ENCODE measurements at regions not wholly inside any gene's neighbourhood (a gene's known extent, or its start where the extent isn't known, plus 50 kb on each side); places are given as distances from the start of the nearest gene placed in this dataset.
A peak's percentile ranks its signal among the peaks of the same experiment; 100 is the strongest.

DNA sequence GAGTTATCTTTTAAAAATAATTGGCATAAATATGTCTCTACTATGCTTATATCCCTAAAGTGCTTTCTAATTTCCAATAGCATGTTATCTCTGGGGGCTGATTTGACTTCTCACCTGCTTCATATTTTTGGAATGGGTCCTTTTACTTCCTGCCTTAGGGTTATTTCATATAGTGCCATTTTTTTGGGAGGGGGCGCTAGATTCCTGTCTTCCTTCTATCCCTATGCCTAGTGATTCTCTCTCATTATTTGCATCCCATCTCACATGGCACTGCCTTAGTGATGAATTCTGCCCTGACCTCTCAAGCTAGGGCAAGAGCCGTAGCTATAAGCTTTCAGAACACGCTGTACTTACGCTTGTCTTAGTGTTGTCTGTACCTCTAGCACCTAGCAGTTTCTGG, 150.3 kb upstream of the SLITRK3 start:
- Histone ChIP-seq H3K36me3 (no peaks in the 10 kb centered on the region), H3K4me3 (no peak overlapping the region), H3K9me3 (no peaks in the 10 kb centered on the region), H3K4me1 (no peaks in the 10 kb centered on the region), H3K27ac (no peak overlapping the region), H3K27me3 (no peaks in the 10 kb centered on the region)
- TF ChIP-seq, protein P1, sequence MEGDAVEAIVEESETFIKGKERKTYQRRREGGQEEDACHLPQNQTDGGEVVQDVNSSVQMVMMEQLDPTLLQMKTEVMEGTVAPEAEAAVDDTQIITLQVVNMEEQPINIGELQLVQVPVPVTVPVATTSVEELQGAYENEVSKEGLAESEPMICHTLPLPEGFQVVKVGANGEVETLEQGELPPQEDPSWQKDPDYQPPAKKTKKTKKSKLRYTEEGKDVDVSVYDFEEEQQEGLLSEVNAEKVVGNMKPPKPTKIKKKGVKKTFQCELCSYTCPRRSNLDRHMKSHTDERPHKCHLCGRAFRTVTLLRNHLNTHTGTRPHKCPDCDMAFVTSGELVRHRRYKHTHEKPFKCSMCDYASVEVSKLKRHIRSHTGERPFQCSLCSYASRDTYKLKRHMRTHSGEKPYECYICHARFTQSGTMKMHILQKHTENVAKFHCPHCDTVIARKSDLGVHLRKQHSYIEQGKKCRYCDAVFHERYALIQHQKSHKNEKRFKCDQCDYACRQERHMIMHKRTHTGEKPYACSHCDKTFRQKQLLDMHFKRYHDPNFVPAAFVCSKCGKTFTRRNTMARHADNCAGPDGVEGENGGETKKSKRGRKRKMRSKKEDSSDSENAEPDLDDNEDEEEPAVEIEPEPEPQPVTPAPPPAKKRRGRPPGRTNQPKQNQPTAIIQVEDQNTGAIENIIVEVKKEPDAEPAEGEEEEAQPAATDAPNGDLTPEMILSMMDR (IDR thresholded peaks at IDR 0.05), result no peak
- TF ChIP-seq POLR2AphosphoS5 (IDR thresholded peaks at IDR 0.05) (no peak), EP300 (IDR thresholded peaks at IDR 0.05) (no peak), POLR2A (IDR thresholded peaks at IDR 0.05) (no peak)
- intact Hi-C loops (cut with DNase I), result no loop called here
- DNase-seq, result no peak
- WGBS, 2 donors, result 85 to 86% methylated on average over 4 of the region's 4 CpGs

DNA sequence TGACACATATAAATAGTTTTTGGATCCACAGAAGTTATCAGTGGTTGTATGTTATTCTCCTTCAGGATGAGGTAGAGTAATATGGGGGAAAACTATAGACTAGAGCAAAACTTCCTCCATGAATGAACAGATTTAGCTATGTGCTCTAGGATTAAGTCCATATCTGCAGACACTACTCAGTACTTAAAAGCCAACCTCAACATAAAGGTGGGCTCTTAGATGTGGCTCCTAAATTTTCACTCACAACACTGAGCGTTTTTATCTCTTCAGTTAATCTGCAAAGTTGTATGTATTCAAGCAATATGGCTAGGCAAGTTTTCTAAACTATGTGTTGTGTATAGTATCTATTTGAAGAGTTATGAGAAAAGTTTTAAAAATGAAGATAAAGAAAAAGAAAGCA, 147.0 kb upstream of the SLITRK3 start:
- TF ChIP-seq, protein P1 (IDR thresholded peaks at IDR 0.05), result no peak
- TF ChIP-seq EP300 (IDR thresholded peaks at IDR 0.05) (no peak), POLR2A (IDR thresholded peaks at IDR 0.05) (no peak), POLR2AphosphoS5 (IDR thresholded peaks at IDR 0.05) (no peak)
- Histone ChIP-seq H3K4me1 (peaks cover 0 to 4% (median 0%) of the 10 kb centered on the region in 4 donors), H3K4me3 (no peak overlapping the region), H3K9me3 (no peaks in the 10 kb centered on the region), H3K27ac (no peak overlapping the region), H3K36me3 (no peaks in the 10 kb centered on the region), H3K27me3 (no peaks in the 10 kb centered on the region)
- 80 to 83% methylated on average over 1 of the region's 1 CpG for WGBS, 2 donors
- intact Hi-C loops (cut with DNase I), result no loop called here
- DNase-seq, result no peak

DNA sequence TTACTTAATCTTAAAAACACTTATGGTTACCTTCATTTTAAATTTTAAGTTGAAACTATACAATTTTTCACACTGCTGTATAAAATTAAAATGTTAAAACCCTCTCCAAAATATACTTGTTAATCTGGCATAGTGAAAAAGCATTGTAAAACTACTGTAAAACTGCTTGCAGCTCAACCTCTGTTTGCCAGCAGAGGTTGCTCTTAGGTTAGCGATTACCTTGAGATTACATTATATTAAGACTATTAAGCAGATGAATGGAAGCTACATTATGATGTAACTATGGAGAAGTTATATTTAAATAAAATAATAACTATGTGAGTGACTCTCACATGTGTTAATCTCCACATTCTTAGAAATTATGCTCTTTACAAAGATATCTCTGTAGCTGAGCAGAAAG, 143.6 kb upstream of the SLITRK3 start:
- Histone ChIP-seq H3K27me3 (no peaks in the 10 kb centered on the region), H3K9me3 (no peaks in the 10 kb centered on the region), H3K27ac (no peak overlapping the region), H3K4me3 (no peak overlapping the region), H3K4me1 (peaks cover 0 to 4% (median 0%) of the 10 kb centered on the region in 4 donors), H3K36me3 (no peaks in the 10 kb centered on the region)
- 19 to 55% methylated on average over 1 of the region's 1 CpG for WGBS, 2 donors
- no peak for TF ChIP-seq EP300 (IDR thresholded peaks at IDR 0.05)
- TF ChIP-seq, protein P1 (IDR thresholded peaks at IDR 0.05), result peak in 3 of 4 experiments; percentile 9 to 50 (median 16)
- intact Hi-C loops (cut with DNase I), result no loop called here
- no peak for DNase-seq

DNA sequence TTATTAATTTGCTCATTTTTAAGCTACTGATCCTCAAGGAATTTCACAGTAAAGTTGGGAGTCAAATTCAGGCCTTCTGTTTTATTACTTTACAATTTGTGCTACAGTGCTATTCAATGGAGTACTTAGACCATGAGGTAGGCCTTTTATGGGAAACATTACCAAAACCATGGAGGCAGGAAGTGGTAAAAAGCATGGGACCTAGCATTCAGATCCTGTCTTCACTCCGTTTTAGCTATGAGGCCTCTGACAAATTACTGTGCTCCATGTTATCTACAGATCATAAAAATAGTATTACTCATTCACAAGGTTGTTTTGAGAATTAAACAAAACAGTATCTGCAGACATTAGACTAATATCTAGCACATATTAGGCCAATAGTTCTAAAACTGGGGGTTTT, 140.6 kb upstream of the SLITRK3 start:
- TF ChIP-seq, protein P1 (IDR thresholded peaks at IDR 0.05), result no peak
- no peak for TF ChIP-seq POLR2AphosphoS5 (IDR thresholded peaks at IDR 0.05)
- TF ChIP-seq EP300 (IDR thresholded peaks at IDR 0.05), result no peak
- no peak for TF ChIP-seq POLR2A (IDR thresholded peaks at IDR 0.05)

More for the DNA sequence above, 140.6 kb upstream of the SLITRK3 start:
- WGBS, 2 donors, result 8 to 23% methylated on average over 1 of the region's 1 CpG
- Histone ChIP-seq H3K27me3 (no peaks in the 10 kb centered on the region), H3K4me3 (no peak overlapping the region), H3K27ac (no peak overlapping the region), H3K4me1 (peaks cover 0 to 4% (median 0%) of the 10 kb centered on the region in 4 donors), H3K9me3 (no peaks in the 10 kb centered on the region), H3K36me3 (no peaks in the 10 kb centered on the region)
- intact Hi-C loops (cut with DNase I), result no loop called here
- DNase-seq, result no peak
